ENCODE measurements at regions not wholly inside any gene's neighbourhood (a gene's known extent, or its start where the extent isn't known, plus 50 kb on each side); places are given as distances from the start of the nearest gene placed in this dataset.

- H3K4me3 ChIP-seq (ENCODE audit: insufficient read depth, low read length), result no peak overlapping the region
- no peak for DNase-seq (ENCODE audit: insufficient read length, low spot score, missing footprints)
- H3K9me3 ChIP-seq (ENCODE audit: low read depth, low read length), result no peaks in the 10 kb centered on the region
- H2AFZ ChIP-seq (ENCODE audit: low read length), result no peak overlapping the region
- no peaks in the 10 kb centered on the region for H3K36me3 ChIP-seq (ENCODE audit: insufficient read depth, low read length)
- H3K4me1 ChIP-seq (ENCODE audit: insufficient read depth, low read length), result peaks cover 3% of the 10 kb centered on the region
- TF ChIP-seq CTCF (IDR thresholded peaks at IDR 0.05; ENCODE audit: extremely low read depth, low read depth, low read length), result no peak
- no peaks in the 10 kb centered on the region for H3K79me2 ChIP-seq (ENCODE audit: insufficient read depth, low read length)
- H3K4me2 ChIP-seq (ENCODE audit: insufficient read depth, low read length), result no peak overlapping the region
- no peak overlapping the region for H3K27ac ChIP-seq (ENCODE audit: low read depth, low read length)
- H3K27me3 ChIP-seq (ENCODE audit: insufficient read depth, low read length), result no peaks in the 10 kb centered on the region
- no peaks in the 10 kb centered on the region for H4K20me1 ChIP-seq (ENCODE audit: insufficient read depth, low read length)
Measured at GRCh38 chr17:5635949-5636348, 51.6 kb upstream of the NLRP1 start.

- TF ChIP-seq CTCF (IDR thresholded peaks at IDR 0.05; ENCODE audit: extremely low read depth, low read depth, low read length), result no peak
- Histone ChIP-seq H3K27ac (ENCODE audit: low read depth, low read length) (no peak overlapping the region), H3K4me3 (ENCODE audit: insufficient read depth, low read length) (no peak overlapping the region), H2AFZ (ENCODE audit: low read length) (no peak overlapping the region), H3K27me3 (ENCODE audit: insufficient read depth, low read length) (peaks cover 4% of the 10 kb centered on the region), H3K4me2 (ENCODE audit: insufficient read depth, low read length) (no peak overlapping the region), H3K4me1 (ENCODE audit: insufficient read depth, low read length) (no peaks in the 10 kb centered on the region), H3K79me2 (ENCODE audit: insufficient read depth, low read length) (no peaks in the 10 kb centered on the region), H3K36me3 (ENCODE audit: insufficient read depth, low read length) (no peaks in the 10 kb centered on the region), H3K9me3 (ENCODE audit: low read depth, low read length) (no peaks in the 10 kb centered on the region), H4K20me1 (ENCODE audit: insufficient read depth, low read length) (no peaks in the 10 kb centered on the region)
- DNase-seq (ENCODE audit: insufficient read length, low spot score, missing footprints), result no peak
Measured at GRCh38 chr17:5638596-5638995, 54.3 kb upstream of the NLRP1 start.

GRCh38 chr17:5640726-5641125, 56.4 kb upstream of the NLRP1 start:
- H3K27me3 ChIP-seq (ENCODE audit: insufficient read depth, low read length), result peaks cover 4% of the 10 kb centered on the region
- no peak for TF ChIP-seq CTCF (IDR thresholded peaks at IDR 0.05; ENCODE audit: extremely low read depth, low read depth, low read length)
- no peaks in the 10 kb centered on the region for H3K9me3 ChIP-seq (ENCODE audit: low read depth, low read length)

GRCh38 chr17:5642752-5643151, 58.4 kb upstream of the NLRP1 start:
- Histone ChIP-seq H3K9me3 (ENCODE audit: low read depth, low read length) (no peaks in the 10 kb centered on the region), H4K20me1 (ENCODE audit: insufficient read depth, low read length) (no peaks in the 10 kb centered on the region), H3K4me1 (ENCODE audit: insufficient read depth, low read length) (no peaks in the 10 kb centered on the region), H3K27me3 (ENCODE audit: insufficient read depth, low read length) (peaks cover 4% of the 10 kb centered on the region), H3K79me2 (ENCODE audit: insufficient read depth, low read length) (no peaks in the 10 kb centered on the region), H2AFZ (ENCODE audit: low read length) (no peak overlapping the region), H3K4me2 (ENCODE audit: insufficient read depth, low read length) (no peak overlapping the region), H3K4me3 (ENCODE audit: insufficient read depth, low read length) (no peak overlapping the region), H3K36me3 (ENCODE audit: insufficient read depth, low read length) (no peaks in the 10 kb centered on the region), H3K27ac (ENCODE audit: low read depth, low read length) (no peak overlapping the region)
- no peak for TF ChIP-seq CTCF (IDR thresholded peaks at IDR 0.05; ENCODE audit: extremely low read depth, low read depth, low read length)
- DNase-seq (ENCODE audit: insufficient read length, low spot score, missing footprints), result no peak

More at GRCh38 chr17:5640726-5641125, 56.4 kb upstream of the NLRP1 start:
- Histone ChIP-seq H3K79me2 (ENCODE audit: insufficient read depth, low read length) (no peaks in the 10 kb centered on the region), H4K20me1 (ENCODE audit: insufficient read depth, low read length) (no peaks in the 10 kb centered on the region), H3K4me3 (ENCODE audit: insufficient read depth, low read length) (no peak overlapping the region), H3K4me2 (ENCODE audit: insufficient read depth, low read length) (no peak overlapping the region), H2AFZ (ENCODE audit: low read length) (no peak overlapping the region), H3K4me1 (ENCODE audit: insufficient read depth, low read length) (no peaks in the 10 kb centered on the region), H3K36me3 (ENCODE audit: insufficient read depth, low read length) (no peaks in the 10 kb centered on the region), H3K27ac (ENCODE audit: low read depth, low read length) (no peak overlapping the region)
- DNase-seq (ENCODE audit: insufficient read length, low spot score, missing footprints), result no peak

Measured in osteoblast (primary cell).